Right atrium auricular region (tissue), 2 donors: ENCODE measurements at regions not wholly inside any gene's neighbourhood (a gene's known extent, or its start where the extent isn't known, plus 50 kb on each side); places are given as distances from the start of the nearest gene placed in this dataset.

Experiments
- DNase-seq: peaks from one replicate; pipeline ENCODE4 v3.0.0-alpha.2; 2019; ENCODE audit warnings: low spot score
- H3K27ac ChIP-seq, 2 donors: fragments of 200-600 bp; sonication (generic); 1 replicate in 1 of 2; 2 replicates in 1 of 2; pipeline ENCODE4 v1.5.1; 2016 to 2019
- H3K27me3 ChIP-seq, 2 donors: fragments of 200-600 bp; sonication (generic); one replicate each; pipeline versions ENCODE4 v1.5.1 to v1.6.0; 2017 to 2019
- H3K36me3 ChIP-seq: fragments of 200-600 bp; sonication (generic); one replicate; pipeline ENCODE4 v1.5.1; 2016
- H3K4me1 ChIP-seq, 2 donors: fragments of 200-600 bp; sonication (generic); one replicate each; pipeline versions ENCODE4 v1.5.1 to v1.6.0; 2017 to 2019
- H3K4me3 ChIP-seq, 2 donors: fragments of 200-600 bp; sonication (generic); 1 replicate in 1 of 2; 2 replicates in 1 of 2; pipeline ENCODE4 v1.5.1; 2017 to 2019; ENCODE audit warnings: mild to moderate bottlenecking in 1 of 2, moderate library complexity in 1 of 2
- H3K9me3 ChIP-seq, 2 donors: fragments of 200-600 bp; sonication (generic); one replicate each; pipeline ENCODE4 v1.5.1; 2019
- CTCF ChIP-seq, 2 donors: fragments of 200-600 bp; sonication (generic); IDR thresholded peaks; one replicate each; pipeline ENCODE4 v1.5.1; 2019; ENCODE audit warnings: antibody characterized with exemption in 2 of 2

GRCh38 chr3:44061961-44062360 is 179.7 kb upstream of the TOPAZ1 start:
- Histone ChIP-seq H3K36me3 (no peaks in the 10 kb centered on the region), H3K27ac (no peak overlapping the region), H3K4me3 (no peak overlapping the region), H3K9me3 (no peaks in the 10 kb centered on the region), H3K27me3 (no peaks in the 10 kb centered on the region), H3K4me1 (peaks cover 0 to 6% of the 10 kb centered on the region in 2 donors)
- no peak for TF ChIP-seq CTCF (IDR thresholded peaks at IDR 0.05)
- no peak for DNase-seq

- TF ChIP-seq CTCF (IDR thresholded peaks at IDR 0.05) = no peak
- H3K27me3 ChIP-seq = no peaks in the 10 kb centered on the region
- H3K4me1 ChIP-seq = no peaks in the 10 kb centered on the region
- H3K9me3 ChIP-seq = no peaks in the 10 kb centered on the region
- no peaks in the 10 kb centered on the region for H3K36me3 ChIP-seq
- DNase-seq = no peak
- H3K4me3 ChIP-seq = no peak overlapping the region
- H3K27ac ChIP-seq = no peak overlapping the region
Observed at GRCh38 chr3:44065311-44066094, 176.2 kb upstream of the TOPAZ1 start.

DNA sequence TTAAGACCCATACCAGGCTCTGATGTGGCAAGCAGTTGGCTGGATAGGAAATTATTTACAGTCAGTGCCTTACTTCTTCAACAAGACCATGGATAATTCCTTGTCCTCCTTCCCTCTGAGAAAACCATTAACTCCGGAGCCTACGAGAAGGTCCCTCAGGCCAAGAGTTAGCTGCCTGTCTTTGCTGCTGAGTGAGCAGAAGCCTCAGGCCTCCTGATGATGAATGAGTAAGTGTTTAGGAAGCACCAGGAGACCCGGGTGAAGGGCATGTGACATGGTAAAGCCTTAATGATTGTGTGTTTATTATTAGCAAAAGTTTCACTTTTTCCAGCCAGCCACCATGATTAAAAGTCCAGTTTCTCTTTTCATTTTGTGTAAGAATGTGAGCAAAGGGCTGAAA is 174.9 kb upstream of the TOPAZ1 start:
- H3K27me3 ChIP-seq = no peaks in the 10 kb centered on the region
- H3K4me1 ChIP-seq = no peaks in the 10 kb centered on the region
- no peaks in the 10 kb centered on the region for H3K36me3 ChIP-seq
- no peak overlapping the region for H3K4me3 ChIP-seq
- TF ChIP-seq CTCF (IDR thresholded peaks at IDR 0.05) = no peak
- H3K9me3 ChIP-seq = no peaks in the 10 kb centered on the region
- DNase-seq = no peak
- H3K27ac ChIP-seq = no peak overlapping the region

- TF ChIP-seq CTCF (IDR thresholded peaks at IDR 0.05) = no peak
- no peak for DNase-seq
- Histone ChIP-seq H3K4me3 (no peak overlapping the region), H3K9me3 (no peaks in the 10 kb centered on the region), H3K36me3 (no peaks in the 10 kb centered on the region), H3K27me3 (no peaks in the 10 kb centered on the region), H3K4me1 (no peaks in the 10 kb centered on the region), H3K27ac (no peak overlapping the region)
Observed at GRCh38 chr3:44067431-44067830, 174.3 kb upstream of the TOPAZ1 start.

DNA sequence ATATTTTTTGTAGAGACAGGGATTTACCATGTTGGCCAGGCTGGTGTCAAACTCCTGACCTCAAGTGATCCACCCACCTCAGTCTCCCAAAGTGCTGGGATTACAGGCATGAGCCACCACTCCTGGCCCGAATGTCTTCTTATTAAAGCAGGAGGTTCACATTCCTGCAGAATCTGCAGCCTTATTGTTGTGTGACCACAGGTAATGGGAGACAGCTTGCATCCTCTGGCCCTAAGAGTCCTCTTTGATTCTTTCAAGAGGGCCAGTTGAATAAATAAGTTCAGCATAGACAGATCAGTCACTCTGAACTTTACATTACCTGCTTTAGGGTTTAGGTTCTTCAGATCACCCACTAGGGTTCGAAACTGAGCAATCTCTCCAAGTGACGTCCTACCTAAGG is 172.9 kb upstream of the TOPAZ1 start:
- H3K27ac ChIP-seq = no peak overlapping the region
- H3K27me3 ChIP-seq = no peaks in the 10 kb centered on the region
- H3K4me3 ChIP-seq = no peak overlapping the region
- H3K4me1 ChIP-seq = no peaks in the 10 kb centered on the region
- DNase-seq = no peak
- no peaks in the 10 kb centered on the region for H3K9me3 ChIP-seq
- TF ChIP-seq CTCF (IDR thresholded peaks at IDR 0.05) = no peak
- no peaks in the 10 kb centered on the region for H3K36me3 ChIP-seq

- Histone ChIP-seq H3K4me1 (no peaks in the 10 kb centered on the region), H3K9me3 (no peaks in the 10 kb centered on the region), H3K36me3 (no peaks in the 10 kb centered on the region), H3K4me3 (no peak overlapping the region), H3K27ac (no peak overlapping the region), H3K27me3 (no peaks in the 10 kb centered on the region)
- no peak for TF ChIP-seq CTCF (IDR thresholded peaks at IDR 0.05)
- DNase-seq = no peak
Observed at GRCh38 chr3:44069276-44069675, 172.4 kb upstream of the TOPAZ1 start.
